GM19372 (cell line): ENCODE measurements at regions not wholly inside any gene's neighbourhood (a gene's known extent, or its start where the extent isn't known, plus 50 kb on each side); places are given as distances from the start of the nearest gene placed in this dataset.

Experiments
- ATAC-seq: cut with Tn5 transposase; IDR thresholded peaks from one replicate; pipeline ENCODE4 v1.9.1; 2021; ENCODE audit warnings: mild to moderate bottlenecking, low read depth, moderate library complexity; ENCODE audit not compliant: unreplicated experiment

- no peak for ATAC-seq
Measured at GRCh38 chr13:69579351-69579750, 528.3 kb upstream of the ATXN8OS start.

DNA sequence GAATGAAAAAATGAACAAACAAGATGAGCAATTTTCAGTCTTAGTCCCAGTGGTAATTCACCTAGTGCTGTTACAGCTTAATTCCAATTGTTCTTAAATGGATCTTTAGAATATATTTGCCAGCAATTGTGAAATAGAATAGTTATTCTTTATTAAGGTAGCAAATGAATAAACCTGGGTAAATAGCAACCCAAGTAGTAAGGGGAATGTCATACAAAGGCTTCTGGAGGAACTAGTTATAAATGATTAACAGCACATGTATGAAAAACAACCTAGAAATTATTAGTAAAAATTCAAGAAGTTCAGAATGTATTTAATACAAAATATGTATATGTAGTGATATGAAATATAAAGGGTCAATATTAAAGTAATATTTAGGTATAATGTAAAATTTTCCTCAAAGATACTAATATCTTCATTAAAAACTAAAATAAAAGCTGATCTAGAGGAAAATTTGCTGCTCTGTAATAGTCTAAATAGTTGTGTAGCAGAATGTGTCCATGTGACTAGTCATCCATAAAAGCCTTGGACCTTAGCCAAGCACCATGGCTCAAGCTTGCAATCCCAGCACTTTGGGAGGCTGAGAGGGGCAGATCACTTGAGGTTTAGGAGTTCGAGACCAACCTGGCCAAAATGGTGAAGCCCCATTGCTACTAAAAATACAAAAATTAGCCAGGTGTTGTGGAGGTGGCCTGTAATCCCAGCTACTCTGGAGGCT, 535.9 kb upstream of the ATXN8OS start:
- no peak for ATAC-seq

DNA sequence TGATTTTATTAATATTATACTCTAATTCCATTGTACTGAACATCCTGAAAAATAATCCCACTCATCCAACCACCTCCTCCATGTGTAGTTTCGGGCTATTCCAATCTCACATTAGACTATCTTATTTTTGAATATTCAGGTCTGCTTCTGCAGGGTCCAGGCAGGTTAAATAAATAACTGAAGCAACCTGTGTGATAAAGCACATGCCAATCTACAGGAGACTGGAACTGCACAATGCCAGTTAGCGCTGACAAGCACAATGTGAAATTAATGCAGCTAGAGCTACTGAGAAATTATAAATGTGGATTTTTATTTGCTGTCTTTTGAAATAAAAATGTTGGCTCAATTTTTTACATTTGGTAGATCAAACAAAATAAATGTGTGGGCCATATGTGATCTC, 540.1 kb upstream of the ATXN8OS start:
- ATAC-seq, result no peak

DNA sequence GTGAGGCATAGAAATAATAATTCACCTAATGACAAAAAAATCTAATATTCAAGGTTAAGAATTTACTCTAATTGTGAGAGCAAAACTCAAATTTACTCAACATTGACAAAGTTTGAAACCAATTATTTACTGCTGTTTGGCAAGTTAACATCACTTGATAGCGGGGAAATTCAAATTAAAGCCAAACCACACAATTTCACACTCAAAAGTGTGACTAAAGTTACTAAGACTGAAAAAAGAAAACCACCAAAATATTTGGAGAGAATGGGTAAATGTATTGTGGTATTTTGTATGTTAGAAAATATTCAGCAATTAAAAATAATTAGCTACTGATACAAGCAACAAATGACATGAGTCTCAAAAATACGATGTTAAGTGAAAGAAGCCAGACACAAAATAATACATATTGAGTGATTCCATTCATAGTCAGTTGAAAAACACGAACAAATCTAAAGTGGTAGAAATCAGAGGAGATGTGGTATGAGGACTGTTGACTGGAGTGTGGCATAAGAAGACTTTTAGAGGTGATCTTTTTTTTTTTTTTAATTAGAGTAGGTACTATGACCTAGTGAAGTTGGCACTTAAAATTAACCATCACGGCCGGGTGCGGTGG, 541.4 kb upstream of the ATXN8OS start:
- ATAC-seq, result no peak

DNA sequence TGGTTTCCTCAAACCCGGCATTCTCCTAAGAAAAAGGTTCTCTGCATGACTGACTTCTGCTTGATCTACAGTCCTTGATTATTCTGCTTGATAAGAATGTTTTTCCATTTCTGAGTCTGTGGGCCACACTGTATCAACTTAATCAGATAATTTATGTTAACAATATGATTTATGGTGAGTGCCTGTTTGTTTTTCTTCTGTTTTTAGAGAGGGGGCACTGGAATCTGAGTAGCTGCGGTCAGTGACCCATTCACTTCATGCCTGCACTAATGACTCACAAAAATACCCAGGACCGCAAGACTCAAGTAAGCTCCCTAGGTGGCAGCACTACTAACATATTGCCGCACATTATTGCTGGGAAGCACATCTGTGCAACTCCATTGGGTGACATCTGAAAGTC, 542.3 kb upstream of the ATXN8OS start:
- peak; percentile 57 for ATAC-seq

GRCh38 chr13:69556540-69557196, 551.0 kb upstream of the ATXN8OS start:
- no peak for ATAC-seq

DNA sequence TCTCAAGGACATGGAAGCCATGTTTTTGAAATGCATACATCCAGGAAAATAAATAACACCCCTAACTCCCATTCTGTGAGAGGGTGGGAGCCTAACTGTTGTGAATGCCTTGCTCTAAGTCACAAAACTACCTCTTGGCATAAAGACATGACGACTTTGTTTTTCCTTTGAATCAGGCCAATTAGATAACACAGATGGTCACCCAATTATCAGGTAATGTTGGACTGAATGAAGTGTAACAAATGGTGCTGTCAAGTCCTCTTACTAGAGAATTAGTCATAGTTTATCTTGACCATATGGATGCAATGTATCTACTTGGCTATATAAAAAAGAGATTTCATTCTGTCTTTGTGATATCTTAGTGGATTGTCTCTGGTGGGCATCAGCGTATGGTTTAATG, 553.6 kb upstream of the ATXN8OS start:
- no peak for ATAC-seq

DNA sequence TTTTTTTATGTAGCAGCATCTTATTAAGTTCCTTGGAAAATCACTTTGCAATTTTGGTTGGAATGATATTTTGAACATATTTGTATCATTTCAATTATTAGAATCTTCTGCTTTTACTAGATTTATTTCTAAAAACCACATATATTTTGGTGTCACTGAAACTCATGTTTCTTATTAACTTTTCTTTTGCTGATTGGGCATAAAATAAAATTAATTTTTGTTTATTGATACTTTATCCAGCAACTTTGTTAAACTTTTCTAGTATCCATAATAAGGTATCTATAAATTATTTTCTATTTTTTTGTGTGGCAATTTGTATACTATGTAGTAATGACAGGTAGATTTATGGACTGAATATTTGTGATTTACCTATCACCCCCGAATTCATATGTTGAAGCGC, 556.4 kb upstream of the ATXN8OS start:
- ATAC-seq, result no peak

DNA sequence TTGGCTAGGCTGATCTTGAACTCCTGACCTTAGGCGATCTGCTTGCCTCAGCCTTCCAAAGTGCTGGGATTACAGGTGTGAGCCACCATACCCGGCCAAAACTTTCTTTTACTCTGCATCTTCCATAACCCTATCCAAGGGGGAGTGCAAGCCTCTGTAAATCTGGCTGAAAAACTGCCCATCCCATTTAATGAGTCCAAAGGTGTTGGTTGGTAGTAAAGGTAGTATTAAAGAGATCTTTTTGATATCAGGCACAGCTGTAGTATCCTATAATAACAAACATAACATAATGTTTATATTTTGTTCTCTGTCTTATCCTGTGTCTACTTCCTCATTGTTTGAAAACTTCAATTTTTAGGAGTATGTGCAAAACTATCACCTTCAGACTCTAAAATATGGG, 559.8 kb upstream of the ATXN8OS start:
- no peak for ATAC-seq

GRCh38 chr13:69545551-69545950, 562.1 kb upstream of the ATXN8OS start:
- no peak for ATAC-seq

- no peak for ATAC-seq
Measured at GRCh38 chr13:69524459-69525150, 583.0 kb upstream of the ATXN8OS start.

- no peak for ATAC-seq
Measured at GRCh38 chr13:69496981-69497380, 610.6 kb upstream of the ATXN8OS start.

DNA sequence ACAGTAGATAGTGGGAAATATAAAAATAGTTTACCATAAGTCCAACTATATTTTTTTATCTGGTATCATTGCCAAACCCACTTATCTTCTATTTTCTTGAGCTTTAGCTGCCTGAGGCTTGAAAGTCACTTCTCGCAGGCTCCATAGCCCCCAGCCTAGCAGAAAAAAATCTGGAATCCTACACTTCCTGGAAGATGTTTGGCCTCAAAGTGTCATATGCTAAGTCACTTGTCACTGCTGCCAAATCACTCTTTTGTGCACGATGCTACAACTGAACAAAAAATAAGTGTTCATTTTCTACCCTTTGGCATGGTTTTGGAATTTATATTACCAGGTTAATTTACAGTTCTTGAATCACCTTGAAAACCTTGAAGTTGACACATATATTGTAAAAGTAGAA, 612.5 kb upstream of the ATXN8OS start:
- no peak for ATAC-seq

- no peak for ATAC-seq
Measured at GRCh38 chr13:69487576-69487975, 620.0 kb upstream of the ATXN8OS start.

DNA sequence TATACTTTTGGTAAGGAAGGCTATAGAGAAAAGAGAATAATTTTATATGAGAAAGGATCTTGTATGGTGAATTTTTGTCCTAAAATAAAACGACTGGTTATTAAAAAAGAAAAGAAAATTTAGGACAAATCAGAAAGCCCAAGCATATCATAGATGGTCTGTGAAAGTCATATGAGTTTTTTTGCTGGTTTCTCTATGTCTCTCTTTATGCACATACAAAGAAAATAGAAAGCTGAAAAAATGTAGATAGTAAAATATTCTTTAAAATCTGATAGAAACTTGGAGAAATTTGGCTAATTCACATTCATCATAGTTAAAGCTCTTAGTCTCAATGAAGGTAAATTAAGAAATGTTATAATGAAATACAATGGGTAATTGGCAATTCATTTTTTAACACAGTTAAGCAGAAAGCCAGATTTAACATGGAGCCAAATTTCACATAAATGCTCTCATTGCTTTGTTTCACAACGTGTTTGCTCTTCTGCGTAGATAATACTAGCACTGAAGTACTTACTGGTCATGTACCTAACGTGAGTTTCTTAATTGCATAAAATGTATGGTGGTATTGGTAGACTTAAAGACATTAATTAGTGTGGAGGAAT, 621.5 kb upstream of the ATXN8OS start:
- ATAC-seq, result no peak

DNA sequence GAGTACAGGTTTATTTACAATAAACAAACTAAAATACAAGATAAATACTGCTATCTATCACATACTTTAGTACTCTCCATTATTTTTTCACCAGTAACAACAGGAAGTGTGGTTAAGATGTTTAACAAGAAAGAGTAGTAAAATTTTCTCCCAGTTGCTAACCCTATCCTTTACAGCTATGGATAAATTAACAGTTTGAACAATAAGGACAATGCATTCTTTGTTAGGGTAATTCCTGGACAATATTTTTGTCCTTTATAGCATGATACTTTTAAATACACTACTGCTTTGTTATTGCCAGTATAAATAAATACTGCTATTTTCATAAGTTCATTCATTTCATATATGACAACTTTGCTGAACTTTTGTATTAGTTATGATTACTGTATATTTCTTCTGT, 630.2 kb upstream of the ATXN8OS start:
- ATAC-seq, result no peak

- no peak for ATAC-seq
Measured at GRCh38 chr13:69474011-69474685, 633.5 kb upstream of the ATXN8OS start.

DNA sequence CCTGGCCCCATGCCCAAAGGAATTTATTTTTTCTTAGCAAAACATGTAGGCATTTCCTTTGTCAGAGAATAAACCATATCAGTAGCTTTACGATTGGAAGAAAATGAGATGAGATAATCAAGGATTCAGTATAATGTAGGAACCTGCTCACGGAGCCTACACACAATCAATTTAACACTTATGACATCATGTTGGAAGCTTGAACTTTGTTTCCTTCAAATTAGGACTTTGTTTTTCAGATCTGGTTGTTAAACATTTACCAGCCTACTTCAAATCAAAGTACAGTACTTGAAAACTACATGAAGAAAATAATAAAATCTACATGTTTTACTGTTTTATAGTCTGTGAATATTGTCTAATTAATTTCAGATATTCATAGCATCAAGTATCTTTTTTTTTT, 639.0 kb upstream of the ATXN8OS start:
- no peak for ATAC-seq

DNA sequence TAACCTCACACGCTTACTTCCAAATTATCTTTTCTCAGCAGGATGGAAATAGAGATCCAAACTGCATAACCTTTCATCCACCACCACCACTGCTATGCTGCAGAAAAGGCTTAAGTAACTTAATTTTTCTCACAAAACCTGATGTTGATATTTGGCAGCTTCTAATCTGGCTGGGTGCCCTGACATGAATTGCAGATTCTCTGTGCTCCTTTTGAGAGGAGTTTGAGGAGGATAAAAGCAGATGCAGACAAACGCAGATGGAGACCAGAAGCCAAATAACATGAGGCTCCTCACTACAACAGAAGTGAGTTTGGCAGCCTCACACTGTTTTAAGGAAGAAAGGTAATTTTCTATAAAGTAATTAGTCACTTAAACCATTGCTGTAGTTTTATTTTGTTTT, 646.2 kb upstream of the ATXN8OS start:
- ATAC-seq, result no peak

DNA sequence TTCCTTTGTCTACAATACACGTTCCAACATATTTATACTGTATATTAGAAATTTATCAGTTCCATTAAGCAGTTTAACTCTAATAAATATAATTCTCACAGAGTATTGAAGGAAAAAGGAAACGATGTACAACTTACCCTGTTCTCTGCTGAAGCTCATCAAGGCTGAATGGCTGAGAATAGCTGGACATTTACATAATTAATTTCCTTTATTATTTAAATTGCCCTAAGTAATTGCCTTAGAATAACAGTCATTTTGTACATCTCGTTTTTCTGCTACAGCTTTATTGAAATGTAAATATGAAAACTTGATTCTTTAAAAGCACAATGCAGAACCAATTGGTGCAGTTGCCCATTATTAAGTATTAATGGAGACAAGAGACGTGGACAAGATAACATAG, 648.3 kb upstream of the ATXN8OS start:
- no peak for ATAC-seq
